H9 (cell line): ENCODE measurements at regions not wholly inside any gene's neighbourhood (a gene's known extent, or its start where the extent isn't known, plus 50 kb on each side); places are given as distances from the start of the nearest gene placed in this dataset.

Experiments
- DNase-seq: peaks from one replicate; pipeline ENCODE4 v3.0.0-alpha.2; 2017
- H2AFZ ChIP-seq: one replicate; pipeline ENCODE4 v1.6.1; 2013; ENCODE audit warnings: mild to moderate bottlenecking, low read length, control low read depth, moderate library complexity
- H2AK5ac ChIP-seq: 2 replicates; pipeline ENCODE4 v1.6.1; 2013; ENCODE audit warnings: low read length, control low read depth, mixed read lengths; ENCODE audit not compliant: insufficient read length
- H2BK120ac ChIP-seq: one replicate; pipeline ENCODE4 v1.6.1; 2013; ENCODE audit warnings: low read depth, mild to moderate bottlenecking, low read length, control low read depth, inconsistent platforms; ENCODE audit not compliant: poor library complexity, severe bottlenecking
- H2BK12ac ChIP-seq: 2 replicates; pipeline ENCODE4 v1.6.1; 2013; ENCODE audit warnings: low read length, control low read depth, mixed read lengths, low read depth; ENCODE audit not compliant: insufficient read length
- H2BK15ac ChIP-seq: 2 replicates; pipeline ENCODE4 v1.6.1; 2013; ENCODE audit warnings: low read depth, low read length, control low read depth
- H2BK20ac ChIP-seq: one replicate; pipeline ENCODE4 v1.6.1; 2013; ENCODE audit warnings: low read depth, mild to moderate bottlenecking, low read length, control low read depth, inconsistent platforms; ENCODE audit not compliant: poor library complexity, severe bottlenecking
- H2BK5ac ChIP-seq: 2 replicates; pipeline ENCODE4 v1.6.1; 2013; ENCODE audit warnings: low read length, control low read depth, mixed read lengths; ENCODE audit not compliant: insufficient read length
- H3K14ac ChIP-seq: 2 replicates; pipeline ENCODE4 v1.6.1; 2013; ENCODE audit warnings: low read length, control low read depth; ENCODE audit not compliant: insufficient read depth
- H3K18ac ChIP-seq: 2 replicates; pipeline ENCODE4 v1.6.1; 2013; ENCODE audit warnings: low read depth, mild to moderate bottlenecking, mixed read lengths, low read length, control low read depth; ENCODE audit not compliant: insufficient read length
- H3K23ac ChIP-seq: 2 replicates; pipeline ENCODE4 v1.6.1; 2013; ENCODE audit warnings: low read length, control low read depth, mixed read lengths, low read depth; ENCODE audit not compliant: insufficient read length
- H3K23me2 ChIP-seq: 2 replicates; pipeline ENCODE4 v1.6.1; 2013; ENCODE audit warnings: low read depth, mild to moderate bottlenecking, mixed read lengths, low read length, control low read depth; ENCODE audit not compliant: insufficient read length, poor library complexity, severe bottlenecking
- H3K27ac ChIP-seq: 2 replicates; pipeline ENCODE4 v1.5.1; 2013; ENCODE audit warnings: low read length, control low read depth, mixed read lengths, low read depth; ENCODE audit not compliant: insufficient read length
- H3K27me3 ChIP-seq: 2 replicates; pipeline ENCODE4 v1.6.1; 2013; ENCODE audit warnings: low read length, control low read depth, inconsistent platforms; ENCODE audit not compliant: insufficient read depth
- H3K4ac ChIP-seq: 2 replicates; pipeline ENCODE4 v1.6.1; 2013; ENCODE audit warnings: low read depth, mild to moderate bottlenecking, control low read depth, inconsistent platforms, low read length, moderate library complexity
- H3K4me1 ChIP-seq: 2 replicates; pipeline ENCODE4 v1.6.1; 2013; ENCODE audit warnings: low read length, control low read depth, inconsistent platforms; ENCODE audit not compliant: insufficient read depth
- H3K4me2 ChIP-seq: 2 replicates; pipeline ENCODE4 v1.6.1; 2013; ENCODE audit warnings: low read length, control low read depth, mixed read lengths; ENCODE audit not compliant: insufficient read length, insufficient read depth
- H3K56ac ChIP-seq: 2 replicates; pipeline ENCODE4 v1.6.1; 2013; ENCODE audit warnings: low read depth, mild to moderate bottlenecking, mixed read lengths, low read length, control low read depth; ENCODE audit not compliant: insufficient read length
- H3K79me1 ChIP-seq: 2 replicates; pipeline ENCODE4 v1.6.1; 2013; ENCODE audit warnings: low read depth, mild to moderate bottlenecking, moderate library complexity, low read length, control low read depth, inconsistent platforms; ENCODE audit not compliant: insufficient read depth, poor library complexity, severe bottlenecking
- H3K79me2 ChIP-seq: 2 replicates; pipeline ENCODE4 v1.6.1; 2013; ENCODE audit warnings: low read length, control low read depth, inconsistent platforms; ENCODE audit not compliant: insufficient read depth
- H3K9ac ChIP-seq: 2 replicates; pipeline ENCODE4 v1.6.1; 2013; ENCODE audit warnings: low read length, control low read depth, mixed read lengths; ENCODE audit not compliant: insufficient read length; ENCODE audit errors: extremely low read depth
- H3K9me3 ChIP-seq: one replicate; pipeline ENCODE4 v1.6.1; 2013; ENCODE audit warnings: low read depth, low read length, inconsistent platforms; ENCODE audit not compliant: control insufficient read depth
- H3T11ph ChIP-seq: one replicate; pipeline ENCODE4 v1.6.1; 2013; ENCODE audit warnings: mild to moderate bottlenecking, low read length, control low read depth, inconsistent platforms
- H4K20me1 ChIP-seq: one replicate; pipeline ENCODE4 v1.6.1; 2013; ENCODE audit not compliant: control insufficient read depth, insufficient read length, insufficient read depth
- H4K5ac ChIP-seq: 2 replicates; pipeline ENCODE4 v1.6.1; 2013; ENCODE audit warnings: low read depth, mild to moderate bottlenecking, mixed read lengths, low read length, control low read depth; ENCODE audit not compliant: insufficient read length
- H4K8ac ChIP-seq: replicated peaks from 2 replicates; pipeline ENCODE4 v1.6.1; 2013; ENCODE audit warnings: low read length, control low read depth, mixed read lengths, low read depth; ENCODE audit not compliant: insufficient read length
- H4K91ac ChIP-seq: 2 replicates; pipeline ENCODE4 v1.6.1; 2013; ENCODE audit warnings: low read depth, mild to moderate bottlenecking, moderate library complexity, mixed read lengths, low read length, control low read depth; ENCODE audit not compliant: insufficient read length
- H3K27ac Mint-ChIP-seq, 3 experiments: 2 replicates in 2 of 3; 3 replicates in 1 of 3; pipeline ENCODE4 v1.8.0; 2020 to 2021; ENCODE audit warnings: mixed read lengths in 3 of 3, mild to moderate bottlenecking in 1 of 3, moderate library complexity in 1 of 3
- H3K27me3 Mint-ChIP-seq: 2 replicates; pipeline ENCODE4 v1.8.0; 2021; ENCODE audit warnings: low read depth, mild to moderate bottlenecking, moderate library complexity, mixed read lengths
- H3K36me3 Mint-ChIP-seq, 3 experiments: 2 replicates in 2 of 3; 3 replicates in 1 of 3; pipeline ENCODE4 v1.8.0; 2020 to 2021; ENCODE audit warnings: low read depth in 3 of 3, mixed read lengths in 3 of 3; ENCODE audit not compliant: insufficient read depth in 1 of 3
- H3K4me1 Mint-ChIP-seq, 2 experiments: 2 replicates each; pipeline ENCODE4 v1.8.0; 2020; ENCODE audit warnings: mixed read lengths in 2 of 2
- H3K4me3 Mint-ChIP-seq, 2 experiments: 2 replicates in 1 of 2; 3 replicates in 1 of 2; pipeline ENCODE4 v1.8.0; 2020 to 2021; ENCODE audit warnings: mild to moderate bottlenecking in 2 of 2, mixed read lengths in 2 of 2, moderate library complexity in 1 of 2
- H3K9me3 Mint-ChIP-seq, 2 experiments: 2 replicates in 1 of 2; 3 replicates in 1 of 2; pipeline ENCODE4 v1.8.0; 2020; ENCODE audit warnings: mild to moderate bottlenecking in 2 of 2, mixed read lengths in 2 of 2, moderate library complexity in 1 of 2
- CTCF ChIP-seq: fragments of 200-600 bp; sonication (generic); conservative IDR thresholded peaks from 3 replicates; pipeline ENCODE4 v1.8.0; 2021; ENCODE audit warnings: antibody characterized with exemption, mild to moderate bottlenecking
- WGBS: extraction: QIAGEN DNeasy Blood & Tissue Kit; methylation state at CpG from one replicate; pipeline ENCODE4 v1.1.7; 2013; ENCODE audit warnings: missing lambda C conversion rate, low lambda C conversion rate, mixed read lengths; ENCODE audit not compliant: insufficient read length; ENCODE audit errors: extremely low coverage; 5-methylcytosine and 5-hydroxymethylcytosine counted together

GRCh38 chr2:200025717-200026116, 70.3 kb downstream of the MAIP1 start:
- peaks cover 0 to 3% (median 0%) of the 10 kb centered on the region in 3 experiments; a peak in 1 of 7 replicates for H3K36me3 Mint-ChIP-seq
- no peak overlapping the region for H3K27ac Mint-ChIP-seq
- no CpG with 5 or more reads among the region's 2 CpGs for WGBS
- Histone ChIP-seq H3K9ac (no peak overlapping the region), H2AK5ac (no peak overlapping the region), H3K23ac (no peak overlapping the region), H2BK15ac (no peak overlapping the region), H2BK120ac (no peak overlapping the region), H3K27me3 (no peaks in the 10 kb centered on the region), H2AFZ (no peak overlapping the region), H4K8ac (no peak overlapping the region), H3K79me2 (no peaks in the 10 kb centered on the region), H3K79me1 (no peaks in the 10 kb centered on the region), H2BK5ac (no peak overlapping the region), H4K20me1 (no peaks in the 10 kb centered on the region), H2BK20ac (no peak overlapping the region), H4K91ac (no peak overlapping the region), H3K4me1 (no peaks in the 10 kb centered on the region), H3K9me3 (no peaks in the 10 kb centered on the region), H3K4ac (no peak overlapping the region), H3K18ac (no peak overlapping the region), H3K4me2 (no peak overlapping the region), H3K14ac (no peak overlapping the region), H3T11ph (no peak overlapping the region), H3K27ac (no peak overlapping the region), H4K5ac (no peak overlapping the region), H3K23me2 (no peaks in the 10 kb centered on the region), H2BK12ac (no peak overlapping the region), H3K56ac (no peak overlapping the region)
- no peaks in the 10 kb centered on the region for H3K27me3 Mint-ChIP-seq
- H3K4me1 Mint-ChIP-seq = peaks cover 0 to 6% of the 10 kb centered on the region in 2 experiments; a peak in 2 of 4 replicates
- no peak for TF ChIP-seq CTCF
- peaks cover 4 to 9% of the 10 kb centered on the region in 2 experiments; a peak in 3 of 5 replicates for H3K9me3 Mint-ChIP-seq
- DNase-seq = no peak
- H3K4me3 Mint-ChIP-seq = no peak overlapping the region
